ENCODE measurements at regions not wholly inside any gene's neighbourhood (a gene's known extent, or its start where the extent isn't known, plus 50 kb on each side); places are given as distances from the start of the nearest gene placed in this dataset.

- H3K9ac ChIP-seq (ENCODE audit: low read length): no peak overlapping the region
- no peaks in the 10 kb centered on the region for H4K20me1 ChIP-seq (ENCODE audit: low read length)
- no peak overlapping the region for H3K4me3 ChIP-seq (ENCODE audit: low read length)
- H3K27me3 ChIP-seq (ENCODE audit: low read length): no peaks in the 10 kb centered on the region
- H3K4me2 ChIP-seq (ENCODE audit: low read length): no peak overlapping the region
- POLR2A ChIA-PET (ENCODE audit: unreplicated experiment): no interaction called here
- ATAC-seq (no peak), DNase-seq (no peak)
- no TSS peak for BruUV-seq (replicated peaks)
- 0 out of 2 replicates have a peak, but pooled peaks cover 5% of the 10 kb centered on the region for H3K36me3 ChIP-seq (ENCODE audit: low read depth, low read length)
- no peaks in the 10 kb centered on the region for H3K9me2 ChIP-seq (replicated peaks; ENCODE audit: low read length)
- no peaks in the 10 kb centered on the region for H3K79me2 ChIP-seq (ENCODE audit: low read length)
- H3K4me1 ChIP-seq (ENCODE audit: insufficient read depth, low read length): no peaks in the 10 kb centered on the region
- peaks cover 10% of the 10 kb centered on the region for H3K9me3 ChIP-seq (ENCODE audit: low read length)
- no peak for TF ChIP-seq EZH2phosphoT487 (IDR thresholded peaks at IDR 0.05; ENCODE audit: borderline replicate concordance, low read length)
- TF ChIP-seq EZH2 (IDR thresholded peaks at IDR 0.05; ENCODE audit: low read length, unreplicated experiment): no peak
- TF ChIP-seq CTCF (conservative IDR thresholded peaks at IDR 0.05; ENCODE audit: low read depth, low read length): no peak
- intact Hi-C loops (cut with micrococcal nuclease): no loop called here
- no peak overlapping the region for H2AFZ ChIP-seq (ENCODE audit: low read length)
- H3F3A ChIP-seq (ENCODE audit: low read length, unreplicated experiment): no peaks in the 10 kb centered on the region
- H3K27ac ChIP-seq (ENCODE audit: low read length): no peak overlapping the region
- CTCF ChIA-PET: no interaction called here
These were observed 229.8 kb upstream of the HDAC9 start for GRCh38 chr7:18265611-18266281.

GRCh38 chr7:18268571-18268970, 227.0 kb upstream of the HDAC9 start:
- Histone ChIP-seq H2AFZ (ENCODE audit: low read length) (no peak overlapping the region), H4K20me1 (ENCODE audit: low read length) (no peaks in the 10 kb centered on the region), H3F3A (ENCODE audit: low read length, unreplicated experiment) (no peaks in the 10 kb centered on the region), H3K4me3 (ENCODE audit: low read length) (no peak overlapping the region), H3K27ac (ENCODE audit: low read length) (no peak overlapping the region), H3K27me3 (ENCODE audit: low read length) (no peaks in the 10 kb centered on the region), H3K9me3 (ENCODE audit: low read length) (no peaks in the 10 kb centered on the region), H3K9ac (ENCODE audit: low read length) (no peak overlapping the region), H3K36me3 (ENCODE audit: low read depth, low read length) (no peaks in the 10 kb centered on the region), H3K4me2 (ENCODE audit: low read length) (no peak overlapping the region), H3K4me1 (ENCODE audit: insufficient read depth, low read length) (no peaks in the 10 kb centered on the region), H3K79me2 (ENCODE audit: low read length) (no peaks in the 10 kb centered on the region), H3K9me2 (replicated peaks; ENCODE audit: low read length) (no peaks in the 10 kb centered on the region)
- ATAC-seq (no peak), DNase-seq (no peak)
- no TSS peak for BruUV-seq (replicated peaks)
- ChIA-PET CTCF (no interaction called here), POLR2A (ENCODE audit: unreplicated experiment) (no interaction called here)
- intact Hi-C loops (cut with micrococcal nuclease): no loop called here
- TF ChIP-seq EZH2phosphoT487 (IDR thresholded peaks at IDR 0.05; ENCODE audit: borderline replicate concordance, low read length): no peak
- TF ChIP-seq CTCF (conservative IDR thresholded peaks at IDR 0.05; ENCODE audit: low read depth, low read length): no peak
- TF ChIP-seq EZH2 (IDR thresholded peaks at IDR 0.05; ENCODE audit: low read length, unreplicated experiment): no peak

- POLR2A ChIA-PET (ENCODE audit: unreplicated experiment): no interaction called here
- intact Hi-C loops (cut with micrococcal nuclease): no loop called here
- BruUV-seq (replicated peaks): no TSS peak
These were observed 219.2 kb upstream of the HDAC9 start for GRCh38 chr7:18276380-18276779.

More at GRCh38 chr7:18276380-18276779, 219.2 kb upstream of the HDAC9 start:
- H3K27ac ChIP-seq (ENCODE audit: low read length): no peak overlapping the region
- H2AFZ ChIP-seq (ENCODE audit: low read length): no peak overlapping the region
- no peaks in the 10 kb centered on the region for H3K79me2 ChIP-seq (ENCODE audit: low read length)
- ATAC-seq (peak; percentile 49; the same call in 1 of the 2 replicates), DNase-seq (no peak)
- no peaks in the 10 kb centered on the region for H3K9me2 ChIP-seq (replicated peaks; ENCODE audit: low read length)
- no peak overlapping the region for H3K9ac ChIP-seq (ENCODE audit: low read length)
- H3K9me3 ChIP-seq (ENCODE audit: low read length): no peaks in the 10 kb centered on the region
- H3K36me3 ChIP-seq (ENCODE audit: low read depth, low read length): no peaks in the 10 kb centered on the region
- H4K20me1 ChIP-seq (ENCODE audit: low read length): no peaks in the 10 kb centered on the region
- CTCF ChIA-PET: interaction anchor here (0.6 kb wide), 1 partner anchor 293 kb away, joined by 3 read pairs; no protein-coding TSS in a partner anchor
- H3K4me1 ChIP-seq (ENCODE audit: insufficient read depth, low read length): no peaks in the 10 kb centered on the region
- TF ChIP-seq EZH2 (IDR thresholded peaks at IDR 0.05; ENCODE audit: low read length, unreplicated experiment) (no peak), CTCF (conservative IDR thresholded peaks at IDR 0.05; ENCODE audit: low read depth, low read length) (peak; percentile 36)
- H3K4me2 ChIP-seq (ENCODE audit: low read length): no peak overlapping the region
- H3F3A ChIP-seq (ENCODE audit: low read length, unreplicated experiment): no peaks in the 10 kb centered on the region
- no peaks in the 10 kb centered on the region for H3K27me3 ChIP-seq (ENCODE audit: low read length)
- H3K4me3 ChIP-seq (ENCODE audit: low read length): no peak overlapping the region
